Embryonic facial prominence (tissue), 1 donor: ENCODE measurements at regions not wholly inside any gene's neighbourhood (a gene's known extent, or its start where the extent isn't known, plus 50 kb on each side); places are given as distances from the start of the nearest gene placed in this dataset.

ENCODE experiments used
- DNase-seq: peaks from one replicate; pipeline ENCODE4 v3.0.0-alpha.2; 2016; ENCODE audit errors: extremely low spot score

DNA sequence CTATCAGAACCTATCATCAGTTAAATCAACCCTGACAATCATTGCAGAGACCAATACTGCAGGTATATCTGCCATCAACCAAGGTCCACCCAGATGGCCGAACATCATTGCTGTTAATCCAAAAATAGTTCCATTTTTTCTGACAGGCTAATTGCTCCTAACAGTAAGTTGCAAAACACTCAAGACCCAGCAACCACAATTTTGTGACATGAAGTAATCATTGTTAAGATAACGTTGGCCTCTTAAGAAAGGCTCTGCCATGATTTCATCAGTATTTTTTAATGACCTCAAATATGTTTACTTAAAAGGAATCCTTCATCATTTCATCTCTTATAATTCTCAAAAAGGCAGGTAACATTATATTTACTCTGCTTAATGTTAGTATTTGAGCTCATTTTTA lies 553.4 kb upstream of the POM121L12 start:
- DNase-seq: no peak

DNA sequence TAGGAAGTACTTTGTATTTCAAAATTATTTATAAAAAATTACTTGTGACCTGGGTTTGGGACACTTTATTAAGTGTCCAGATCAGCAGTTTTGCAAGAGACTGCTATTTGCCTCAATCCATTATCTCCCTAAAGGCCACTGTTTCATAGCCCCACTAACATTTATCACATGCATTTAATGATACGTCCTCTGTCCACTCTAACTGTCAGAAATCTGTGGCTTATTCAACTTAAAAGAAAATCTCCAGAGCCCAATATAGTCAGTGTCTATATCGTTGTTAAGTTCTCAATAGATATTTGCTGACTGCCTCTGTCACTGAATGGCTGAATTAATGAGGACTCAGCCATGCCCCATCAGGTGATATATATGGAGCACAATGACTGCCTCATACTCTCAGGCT lies 553.9 kb upstream of the POM121L12 start:
- no peak for DNase-seq

DNA sequence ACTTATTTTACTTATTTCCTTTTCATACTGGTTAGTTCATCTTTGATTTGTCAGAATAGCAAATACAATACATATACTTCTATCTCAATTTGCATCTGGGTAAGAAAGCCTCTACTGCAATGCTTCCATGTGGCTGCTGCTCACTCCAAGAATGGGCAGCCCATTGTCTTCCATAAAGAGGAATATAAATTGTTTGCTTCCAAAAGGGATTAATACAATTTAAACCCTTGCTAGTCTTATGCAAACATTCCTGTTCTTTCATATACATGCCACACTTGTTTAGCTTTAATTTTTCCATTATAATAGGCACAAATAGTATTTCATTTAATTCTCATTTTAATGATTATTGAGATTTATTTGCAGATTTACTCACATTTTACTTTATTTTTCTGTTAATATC lies 555.4 kb upstream of the POM121L12 start:
- no peak for DNase-seq

- no peak for DNase-seq
These were observed 560.3 kb upstream of the POM121L12 start for GRCh38 chr7:52475001-52475582.

- no peak for DNase-seq
These were observed 561.7 kb upstream of the POM121L12 start for GRCh38 chr7:52473756-52474155.

GRCh38 chr7:52472006-52472620 lies 563.3 kb upstream of the POM121L12 start:
- DNase-seq: no peak

DNA sequence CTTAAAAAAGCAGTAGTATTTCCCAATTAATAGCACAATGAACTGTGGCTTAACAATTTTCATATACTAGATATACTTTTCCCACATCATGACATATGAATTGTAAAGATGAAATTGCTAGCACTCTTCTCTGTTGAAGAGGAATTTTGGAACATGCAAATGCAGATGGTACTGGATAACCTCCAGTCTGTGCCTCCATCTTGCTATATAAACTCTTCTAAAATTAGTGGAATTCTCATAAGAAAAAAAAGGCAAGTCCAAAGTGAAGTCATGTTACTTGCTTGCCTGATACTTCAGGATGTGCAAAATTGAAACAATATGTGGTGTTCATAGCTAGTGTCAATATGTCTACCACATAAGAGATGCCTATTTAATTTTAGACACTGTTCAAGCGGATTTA lies 570.2 kb upstream of the POM121L12 start:
- no peak for DNase-seq

DNA sequence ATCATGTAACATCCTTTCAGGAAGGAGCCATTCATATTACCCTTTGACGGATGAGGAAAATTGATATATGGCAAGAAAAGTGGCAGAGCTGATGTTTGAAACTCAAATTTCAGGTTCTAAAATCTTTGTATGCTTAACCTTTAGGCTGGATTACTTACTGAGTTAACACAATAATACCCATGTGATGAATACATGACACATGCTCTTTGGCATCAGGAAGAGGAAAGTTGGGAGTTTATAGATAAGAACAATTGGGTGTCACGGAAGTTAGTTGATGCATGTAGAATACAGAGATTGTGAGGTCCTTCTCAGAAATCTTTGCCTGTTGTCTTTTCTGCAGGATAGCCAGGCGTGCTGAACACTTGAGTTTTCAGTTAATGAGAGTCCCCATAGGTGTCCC lies 572.1 kb upstream of the POM121L12 start:
- no peak for DNase-seq

DNA sequence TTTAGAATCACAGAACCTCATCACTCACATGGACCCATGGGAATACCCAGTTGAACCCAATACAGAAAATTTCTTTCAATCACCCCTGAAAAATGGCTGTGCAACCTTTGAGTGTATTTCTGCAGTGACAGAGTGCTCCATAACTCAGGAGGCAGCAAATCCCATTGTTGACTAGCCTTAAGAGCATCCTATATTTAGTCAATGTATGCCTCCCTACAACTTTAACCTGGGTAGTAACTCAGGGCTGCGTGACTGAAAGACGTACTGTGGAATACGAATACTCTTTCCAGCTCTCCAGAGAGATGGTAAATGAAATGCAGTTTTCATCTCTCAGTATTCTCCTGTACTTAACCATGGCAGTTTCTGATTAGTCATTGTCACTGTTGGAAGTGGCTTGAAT lies 573.0 kb upstream of the POM121L12 start:
- DNase-seq: no peak

DNA sequence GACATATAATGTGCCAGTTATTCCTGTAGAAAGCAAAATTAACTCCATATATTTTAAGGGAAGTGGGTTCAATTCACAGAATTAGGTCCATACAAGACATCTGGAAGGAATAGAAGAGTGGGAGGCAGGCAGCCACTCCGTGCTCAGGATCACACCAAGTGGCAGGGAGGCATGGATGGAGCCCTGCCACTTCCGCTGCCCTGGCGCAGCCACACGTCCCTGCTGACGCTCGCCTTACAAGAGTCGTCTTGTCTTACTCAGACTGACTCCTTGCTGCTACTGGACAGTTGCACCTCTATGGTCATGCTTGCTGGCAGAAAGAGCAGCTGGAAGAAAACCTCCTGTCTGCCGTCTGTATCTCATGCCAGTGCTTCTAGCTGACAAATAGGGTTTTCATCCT lies 579.9 kb upstream of the POM121L12 start:
- DNase-seq: no peak

GRCh38 chr7:52450816-52451215 lies 584.6 kb upstream of the POM121L12 start:
- DNase-seq: no peak

DNA sequence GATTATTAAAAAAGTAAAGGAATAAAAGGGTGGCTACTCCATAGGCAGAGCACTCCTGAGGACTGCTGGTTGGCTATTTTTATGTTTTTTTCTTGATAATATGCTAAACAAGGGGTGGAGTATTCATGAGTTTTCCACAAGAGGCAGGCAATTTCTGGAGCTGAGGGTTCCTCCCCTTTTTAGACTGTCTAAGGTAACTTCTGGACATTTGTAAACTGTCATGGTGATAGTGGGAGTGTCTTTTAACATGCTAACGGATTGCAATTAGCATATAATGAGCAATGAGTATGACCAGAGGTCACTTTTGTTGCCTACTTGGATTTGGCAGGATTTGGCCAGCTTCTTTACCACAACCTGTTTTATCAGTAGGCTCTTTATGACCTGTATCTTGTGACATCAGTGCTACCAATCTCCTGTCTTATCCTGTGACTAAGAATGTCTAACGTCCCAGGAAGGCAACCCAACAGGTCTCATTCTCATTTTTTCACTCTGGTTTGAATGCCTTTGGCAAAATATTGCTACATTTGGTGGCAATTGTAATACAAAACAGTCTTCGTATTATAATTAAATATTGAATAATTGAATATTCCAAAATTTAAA lies 587.8 kb upstream of the POM121L12 start:
- DNase-seq: no peak

DNA sequence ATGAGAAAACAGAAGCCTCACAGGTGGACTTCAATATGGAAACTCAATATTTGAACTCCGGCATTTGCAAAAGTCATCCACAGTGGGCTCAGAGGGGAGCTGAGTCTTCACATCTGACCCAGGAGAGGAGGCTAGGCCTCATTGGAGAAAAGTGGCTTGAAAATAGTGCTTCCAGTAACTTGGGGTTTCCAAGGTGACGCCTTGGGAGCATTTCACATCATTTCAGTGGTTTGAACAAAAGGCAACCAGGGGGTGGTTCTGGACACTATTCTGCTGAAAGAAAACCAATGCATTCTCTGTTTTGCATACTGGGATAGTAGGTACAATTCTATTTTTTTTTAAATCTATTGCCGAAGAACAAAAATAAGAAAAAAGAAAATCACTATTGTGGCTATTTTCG lies 599.2 kb upstream of the POM121L12 start:
- DNase-seq: no peak

- DNase-seq: no peak
These were observed 604.2 kb upstream of the POM121L12 start for GRCh38 chr7:52431082-52431815.

- DNase-seq: no peak
These were observed 612.2 kb upstream of the POM121L12 start for GRCh38 chr7:52423251-52423650.

- DNase-seq: no peak
These were observed 622.4 kb upstream of the POM121L12 start for GRCh38 chr7:52413051-52413450.

GRCh38 chr7:52410032-52410431 lies 625.4 kb upstream of the POM121L12 start:
- no peak for DNase-seq

- no peak for DNase-seq
These were observed 628.6 kb upstream of the POM121L12 start for GRCh38 chr7:52406808-52407207.

- DNase-seq: no peak
These were observed 652.7 kb upstream of the POM121L12 start for GRCh38 chr7:52382731-52383130.

DNA sequence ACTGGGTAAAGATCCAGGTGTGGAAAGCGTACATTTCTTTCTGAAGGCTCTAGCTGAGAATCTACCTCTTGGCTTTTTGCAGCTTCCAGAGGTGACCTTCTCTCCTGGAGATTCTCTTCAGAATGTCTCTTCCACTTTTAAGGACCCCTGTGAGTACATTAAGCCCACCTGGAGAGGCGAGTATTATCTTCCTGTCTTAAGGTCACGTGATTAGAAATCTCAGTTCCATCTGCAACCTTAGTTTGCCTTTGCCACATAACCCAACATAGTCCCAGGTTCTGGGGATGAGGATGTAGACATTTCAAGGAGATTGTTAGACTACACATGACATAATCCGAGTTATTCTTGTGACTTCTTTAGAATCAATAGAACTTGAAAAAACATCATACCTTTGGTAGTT lies 665.5 kb upstream of the POM121L12 start:
- DNase-seq: no peak

DNA sequence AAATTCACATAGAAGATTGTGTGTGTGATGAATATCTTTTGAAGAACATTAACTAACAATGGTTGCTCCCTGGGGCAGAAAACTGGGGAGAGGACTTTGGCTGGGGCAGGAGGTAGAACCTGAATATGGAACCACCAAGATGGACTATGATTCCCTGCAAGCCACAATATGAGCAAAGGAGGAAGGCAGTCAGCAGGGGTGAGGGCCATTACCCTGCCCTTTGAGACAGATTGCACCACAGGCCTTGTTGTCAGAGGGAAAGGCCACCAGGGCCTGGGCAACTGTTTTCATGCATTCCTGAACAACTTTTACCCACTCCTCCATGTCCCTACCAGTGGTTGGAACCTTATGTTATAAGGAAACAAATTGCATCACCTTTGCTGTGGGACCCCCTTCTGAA lies 670.1 kb upstream of the POM121L12 start:
- DNase-seq: no peak

GRCh38 chr7:52362521-52362920 lies 672.9 kb upstream of the POM121L12 start:
- no peak for DNase-seq

GRCh38 chr7:52360541-52360940 lies 674.9 kb upstream of the POM121L12 start:
- DNase-seq: no peak
